ENCODE measurements at regions not wholly inside any gene's neighbourhood (a gene's known extent, or its start where the extent isn't known, plus 50 kb on each side); places are given as distances from the start of the nearest gene placed in this dataset.

DNA sequence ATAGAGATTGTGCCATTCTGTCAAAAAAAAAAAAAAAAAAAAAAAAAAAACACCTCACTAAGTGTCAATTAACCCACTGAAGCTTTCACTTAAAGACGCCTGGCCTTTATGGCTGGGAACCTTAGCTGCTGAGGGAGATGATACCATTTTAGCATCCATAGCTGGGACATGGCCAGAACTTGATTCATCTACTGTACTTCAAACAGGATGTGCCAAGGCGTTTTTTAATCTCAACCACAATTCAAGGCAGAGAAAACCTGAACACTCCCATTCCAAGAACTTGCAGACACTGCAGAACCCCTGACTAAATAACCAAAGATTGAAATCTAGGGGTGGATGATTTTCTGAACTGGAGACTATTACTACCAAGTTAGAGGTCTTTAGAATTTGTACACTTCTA is 996.6 kb downstream of the SORCS1 start:
- dilution Hi-C loops (cut with HindIII; ENCODE audit: low sequenced_read_pairs, unreplicated experiment): no loop called here
- H3K14ac ChIP-seq (replicated peaks; ENCODE audit: low read depth, low read length): no peak overlapping the region
- H4K20me1 ChIP-seq (ENCODE audit: insufficient read depth, low read length): no peaks in the 10 kb centered on the region
- in situ Hi-C loops (cut with MboI; ENCODE audit: low sequenced_read_pairs): no loop called here
- no peak overlapping the region for H4K8ac ChIP-seq (ENCODE audit: low read depth in 2 of 2, low read length in 2 of 2)
- no peak overlapping the region for H4K91ac ChIP-seq (ENCODE audit: insufficient read depth, low read depth, low read length)
- no peak for DNase-seq
- no peak overlapping the region for H3K56ac ChIP-seq (ENCODE audit: extremely low read depth, insufficient read depth, low read length)
- no peak overlapping the region for H3K4me3 ChIP-seq (ENCODE audit: insufficient read depth, low read depth, low read length)
- no peak overlapping the region for H2BK15ac ChIP-seq (ENCODE audit: low read depth, low read length)
- no peak overlapping the region for H2AK5ac ChIP-seq (ENCODE audit: low read depth, low read length)
- no peak overlapping the region for H3K9ac ChIP-seq (ENCODE audit: low read depth, low read length)
- no peaks in the 10 kb centered on the region for H3K9me1 ChIP-seq (ENCODE audit: insufficient read depth, low read length)
- no peak overlapping the region for H3K23ac ChIP-seq (ENCODE audit: low read depth, low read length)
- H3K36me3 ChIP-seq (ENCODE audit: control insufficient read depth, insufficient read depth, low read length): no peaks in the 10 kb centered on the region
- no TSS peak for BruUV-seq (replicated peaks)
- H2BK5ac ChIP-seq (ENCODE audit: low read depth, low read length, poor library complexity, severe bottlenecking): no peak overlapping the region
- WGBS, 2 experiments (ENCODE audit: extremely low coverage in 2 of 2, insufficient read length in 1 of 2): no CpG with 5 or more reads among the region's 2 CpGs
- H3K4me1 ChIP-seq (ENCODE audit: control insufficient read depth, insufficient read depth, low read length): no peaks in the 10 kb centered on the region
- no peak overlapping the region for H2BK120ac ChIP-seq (ENCODE audit: low read depth, low read length)
- TF ChIP-seq, protein P1, sequence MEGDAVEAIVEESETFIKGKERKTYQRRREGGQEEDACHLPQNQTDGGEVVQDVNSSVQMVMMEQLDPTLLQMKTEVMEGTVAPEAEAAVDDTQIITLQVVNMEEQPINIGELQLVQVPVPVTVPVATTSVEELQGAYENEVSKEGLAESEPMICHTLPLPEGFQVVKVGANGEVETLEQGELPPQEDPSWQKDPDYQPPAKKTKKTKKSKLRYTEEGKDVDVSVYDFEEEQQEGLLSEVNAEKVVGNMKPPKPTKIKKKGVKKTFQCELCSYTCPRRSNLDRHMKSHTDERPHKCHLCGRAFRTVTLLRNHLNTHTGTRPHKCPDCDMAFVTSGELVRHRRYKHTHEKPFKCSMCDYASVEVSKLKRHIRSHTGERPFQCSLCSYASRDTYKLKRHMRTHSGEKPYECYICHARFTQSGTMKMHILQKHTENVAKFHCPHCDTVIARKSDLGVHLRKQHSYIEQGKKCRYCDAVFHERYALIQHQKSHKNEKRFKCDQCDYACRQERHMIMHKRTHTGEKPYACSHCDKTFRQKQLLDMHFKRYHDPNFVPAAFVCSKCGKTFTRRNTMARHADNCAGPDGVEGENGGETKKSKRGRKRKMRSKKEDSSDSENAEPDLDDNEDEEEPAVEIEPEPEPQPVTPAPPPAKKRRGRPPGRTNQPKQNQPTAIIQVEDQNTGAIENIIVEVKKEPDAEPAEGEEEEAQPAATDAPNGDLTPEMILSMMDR (conservative IDR thresholded peaks at IDR 0.05; ENCODE audit: low read depth, low read length): no peak
- TF ChIP-seq RAD21 (IDR thresholded peaks at IDR 0.05; ENCODE audit: low read length): no peak
- intact Hi-C loops (cut with micrococcal nuclease): no loop called here
- no peak overlapping the region for H3K18ac ChIP-seq (ENCODE audit: low read depth, low read length)
- ATAC-seq (ENCODE audit: low read depth): no peak
- H2AFZ ChIP-seq (replicated peaks; ENCODE audit: low read length, poor library complexity): no peak overlapping the region
- H2BK20ac ChIP-seq (ENCODE audit: low read depth, low read length): no peak overlapping the region
- no peak overlapping the region for H3K4ac ChIP-seq (ENCODE audit: low read depth, low read length)
- ChIA-PET POLR2A (ENCODE audit: unreplicated experiment) (no interaction called here), CTCF (no interaction called here)
- no peak overlapping the region for H3K4me2 ChIP-seq (ENCODE audit: low read depth, low read length)
- no peaks in the 10 kb centered on the region for H3K79me1 ChIP-seq (ENCODE audit: low read depth in 1 of 2, low read length in 2 of 2)
- no peaks in the 10 kb centered on the region for H3K9me3 ChIP-seq (ENCODE audit: control insufficient read depth, insufficient read depth, low read length)
- no peak overlapping the region for H2AK9ac ChIP-seq (replicated peaks; ENCODE audit: low read depth, low read length, poor library complexity)
- H3K27me3 ChIP-seq (ENCODE audit: control insufficient read depth, insufficient read depth, low read length): no peaks in the 10 kb centered on the region
- H3K27ac ChIP-seq (ENCODE audit: insufficient read depth, low read length): no peak overlapping the region
- H4K5ac ChIP-seq (ENCODE audit: low read depth, low read length): no peak overlapping the region
